ENCODE measurements at regions not wholly inside any gene's neighbourhood (a gene's known extent, or its start where the extent isn't known, plus 50 kb on each side); places are given as distances from the start of the nearest gene placed in this dataset.
"Not testable (repeated sequence)": the region's sequence is repeated elsewhere in the genome, so short reads cannot be mapped to it uniquely, and the experiment has no call there.

GRCh38 chr1:221532071-221532773 is 209.7 kb downstream of the DUSP10 start:
- no peak overlapping the region for H3K4me3 ChIP-seq (ENCODE audit: low read depth, low read length)
- TF ChIP-seq CTCF (IDR thresholded peaks at IDR 0.05; ENCODE audit: low read depth, low read length) = no peak

- TF ChIP-seq CTCF (IDR thresholded peaks at IDR 0.05; ENCODE audit: low read depth, low read length) = no peak
- H3K4me3 ChIP-seq (ENCODE audit: low read depth, low read length) = no peak overlapping the region
Observed at GRCh38 chr1:221541296-221541695, 200.6 kb downstream of the DUSP10 start.

- TF ChIP-seq CTCF (IDR thresholded peaks at IDR 0.05; ENCODE audit: low read depth, low read length) = peak; percentile 47
Observed at GRCh38 chr1:221543529-221544120, 198.3 kb downstream of the DUSP10 start.

GRCh38 chr1:221548942-221549341 is 192.9 kb downstream of the DUSP10 start:
- H3K4me3 ChIP-seq (ENCODE audit: low read depth, low read length) = no peak overlapping the region
- no peak for TF ChIP-seq CTCF (IDR thresholded peaks at IDR 0.05; ENCODE audit: low read depth, low read length)

More at GRCh38 chr1:221543529-221544120, 198.3 kb downstream of the DUSP10 start:
- H3K4me3 ChIP-seq (ENCODE audit: low read depth, low read length) = no peak overlapping the region

- H3K4me3 ChIP-seq (ENCODE audit: low read depth, low read length) = no peak overlapping the region
- TF ChIP-seq CTCF (IDR thresholded peaks at IDR 0.05; ENCODE audit: low read depth, low read length) = no peak
Observed at GRCh38 chr1:221549815-221550214, 192.1 kb downstream of the DUSP10 start.

- not testable (repeated sequence) for H3K4me3 ChIP-seq (ENCODE audit: low read depth, low read length)
Observed at GRCh38 chr1:221552792-221553191, 189.1 kb downstream of the DUSP10 start.

- TF ChIP-seq CTCF (IDR thresholded peaks at IDR 0.05; ENCODE audit: low read depth, low read length) = no peak
- H3K4me3 ChIP-seq (ENCODE audit: low read depth, low read length) = no peak overlapping the region
Observed at GRCh38 chr1:221555689-221556433, 186.0 kb downstream of the DUSP10 start.
